Upper lobe of left lung (tissue), 4 donors: ENCODE measurements at regions not wholly inside any gene's neighbourhood (a gene's known extent, or its start where the extent isn't known, plus 50 kb on each side); places are given as distances from the start of the nearest gene placed in this dataset.
"Not testable (repeated sequence)": the region's sequence is repeated elsewhere in the genome, so short reads cannot be mapped to it uniquely, and the experiment has no call there.

ENCODE experiments used
- CTCF ChIP-seq, 6 experiments: fragments of 450-650 bp in 4 of 6; fragments of 200-600 bp in 2 of 6; sonication (generic) in 2 of 6; IDR thresholded peaks; one replicate each; pipeline ENCODE4 v1.5.1; 2016 to 2019; ENCODE audit warnings: antibody characterized with exemption in 6 of 6
- POLR2A ChIP-seq, 4 donors: fragments of 450-650 bp; IDR thresholded peaks; one replicate each; pipeline ENCODE4 v1.5.1; 2016 to 2017; ENCODE audit warnings: antibody characterized with exemption in 4 of 4, mild to moderate bottlenecking in 2 of 4
- POLR2AphosphoS5 ChIP-seq, 2 donors: sonication (generic); formaldehyde crosslinking; IDR thresholded peaks; one replicate each; pipeline ENCODE4 v1.5.1; 2017; ENCODE audit warnings: antibody characterized with exemption in 2 of 2

GRCh38 chr21:14057841-14058481 is 152.8 kb downstream of the LIPI start:
- TF ChIP-seq CTCF, POLR2A, POLR2AphosphoS5 (IDR thresholded peaks at IDR 0.05): not testable (repeated sequence)
